Smooth muscle cell (in vitro differentiated cells): ENCODE measurements at regions not wholly inside any gene's neighbourhood (a gene's known extent, or its start where the extent isn't known, plus 50 kb on each side); places are given as distances from the start of the nearest gene placed in this dataset.

Experiments used
- DNase-seq: peaks from one replicate; lab custom pipeline; 2025; ENCODE audit not compliant: unreplicated experiment; lab: John Stamatoyannopoulos, UW
- H2AFZ ChIP-seq: fragments of 200-600 bp; sonication (generic); 2 replicates; pipeline ENCODE4 v1.6.0; 2016; ENCODE audit warnings: antibody characterized with exemption, low read depth, mild to moderate bottlenecking
- H3F3A ChIP-seq: fragments of 200-600 bp; sonication (generic); 2 replicates; pipeline ENCODE4 v1.6.0; 2017; ENCODE audit warnings: antibody characterized with exemption, low read depth
- H3K27ac ChIP-seq: fragments of 200-600 bp; sonication (generic); 2 replicates; pipeline ENCODE4 v1.5.1; 2016; ENCODE audit warnings: low read depth, mild to moderate bottlenecking
- H3K27me3 ChIP-seq: fragments of 200-600 bp; sonication (generic); 2 replicates; pipeline ENCODE4 v1.6.1; 2016; ENCODE audit warnings: low read depth, mild to moderate bottlenecking
- H3K36me3 ChIP-seq: fragments of 200-600 bp; sonication (generic); 2 replicates; pipeline ENCODE4 v1.5.1; 2016; ENCODE audit warnings: low read depth
- H3K4me1 ChIP-seq: fragments of 200-600 bp; sonication (generic); 2 replicates; pipeline ENCODE4 v1.5.1; 2016; ENCODE audit warnings: low read depth
- H3K4me2 ChIP-seq: fragments of 200-600 bp; sonication (generic); 2 replicates; pipeline ENCODE4 v1.6.0; 2016; ENCODE audit warnings: mild to moderate bottlenecking
- H3K4me3 ChIP-seq: fragments of 200-600 bp; sonication (generic); 2 replicates; pipeline ENCODE4 v1.5.1; 2016; ENCODE audit warnings: mild to moderate bottlenecking
- H3K79me2 ChIP-seq: fragments of 200-600 bp; sonication (generic); 2 replicates; pipeline ENCODE4 v1.6.0; 2016; ENCODE audit warnings: low read depth, mild to moderate bottlenecking
- H3K9ac ChIP-seq: fragments of 200-600 bp; sonication (generic); 2 replicates; pipeline ENCODE4 v1.6.0; 2016; ENCODE audit warnings: low read depth
- H3K9me3 ChIP-seq: fragments of 200-600 bp; sonication (generic); replicated peaks from 2 replicates; pipeline ENCODE4 v1.5.1; 2016; ENCODE audit warnings: low read depth
- H4K20me1 ChIP-seq: fragments of 200-600 bp; sonication (generic); 2 replicates; pipeline ENCODE4 v1.6.0; 2016; ENCODE audit warnings: low read depth
- WGBS: methylation state at CpG from one replicate; pipeline ENCODE4 v1.1.7; 2016; ENCODE audit warnings: low lambda C conversion rate; 5-methylcytosine and 5-hydroxymethylcytosine counted together
- TF ChIP-seq, protein P1 (sequence below): fragments of 200-600 bp; sonication (generic); IDR thresholded peaks from 2 replicates; pipeline ENCODE4 v1.5.1; 2017; ENCODE audit warnings: borderline replicate concordance, mild to moderate bottlenecking, antibody characterized with exemption; ENCODE audit not compliant: insufficient read depth, poor library complexity, severe bottlenecking

DNA sequence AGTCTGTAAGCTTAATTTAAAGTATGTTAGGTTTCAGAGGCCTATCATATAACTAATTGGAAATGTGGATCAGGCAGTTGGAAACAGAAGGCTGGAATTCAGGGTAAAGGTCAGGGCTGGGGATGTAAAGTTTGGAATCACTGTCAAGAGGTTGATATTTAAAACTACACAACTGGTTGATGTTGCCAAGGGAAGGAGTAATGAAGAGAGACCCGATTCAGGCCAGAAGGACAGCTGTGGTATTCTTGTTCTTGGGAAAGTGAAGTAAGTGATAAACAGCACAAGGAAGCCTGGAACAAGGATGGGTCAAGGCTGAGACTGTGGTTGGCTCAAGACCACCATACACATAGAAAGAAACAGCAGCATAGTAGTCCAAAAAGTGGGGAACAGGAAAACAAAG lies 654.2 kb downstream of the NTRK3 start:
- H3K79me2 ChIP-seq, result no peaks in the 10 kb centered on the region
- H4K20me1 ChIP-seq, result no peaks in the 10 kb centered on the region
- no peak overlapping the region for H3K4me3 ChIP-seq
- H3K4me2 ChIP-seq, result no peak overlapping the region
- no peak overlapping the region for H3K9ac ChIP-seq
- no peak for DNase-seq
- no peaks in the 10 kb centered on the region for H3K4me1 ChIP-seq
- H3K27ac ChIP-seq, result no peak overlapping the region
- no peak overlapping the region for H2AFZ ChIP-seq
- no peaks in the 10 kb centered on the region for H3K27me3 ChIP-seq
- WGBS, result 95% methylated on average over 1 of the region's 1 CpG
- no peaks in the 10 kb centered on the region for H3F3A ChIP-seq
- TF ChIP-seq, protein P1, sequence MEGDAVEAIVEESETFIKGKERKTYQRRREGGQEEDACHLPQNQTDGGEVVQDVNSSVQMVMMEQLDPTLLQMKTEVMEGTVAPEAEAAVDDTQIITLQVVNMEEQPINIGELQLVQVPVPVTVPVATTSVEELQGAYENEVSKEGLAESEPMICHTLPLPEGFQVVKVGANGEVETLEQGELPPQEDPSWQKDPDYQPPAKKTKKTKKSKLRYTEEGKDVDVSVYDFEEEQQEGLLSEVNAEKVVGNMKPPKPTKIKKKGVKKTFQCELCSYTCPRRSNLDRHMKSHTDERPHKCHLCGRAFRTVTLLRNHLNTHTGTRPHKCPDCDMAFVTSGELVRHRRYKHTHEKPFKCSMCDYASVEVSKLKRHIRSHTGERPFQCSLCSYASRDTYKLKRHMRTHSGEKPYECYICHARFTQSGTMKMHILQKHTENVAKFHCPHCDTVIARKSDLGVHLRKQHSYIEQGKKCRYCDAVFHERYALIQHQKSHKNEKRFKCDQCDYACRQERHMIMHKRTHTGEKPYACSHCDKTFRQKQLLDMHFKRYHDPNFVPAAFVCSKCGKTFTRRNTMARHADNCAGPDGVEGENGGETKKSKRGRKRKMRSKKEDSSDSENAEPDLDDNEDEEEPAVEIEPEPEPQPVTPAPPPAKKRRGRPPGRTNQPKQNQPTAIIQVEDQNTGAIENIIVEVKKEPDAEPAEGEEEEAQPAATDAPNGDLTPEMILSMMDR, result no peak
- H3K36me3 ChIP-seq, result no peaks in the 10 kb centered on the region
- H3K9me3 ChIP-seq, result no peaks in the 10 kb centered on the region

DNA sequence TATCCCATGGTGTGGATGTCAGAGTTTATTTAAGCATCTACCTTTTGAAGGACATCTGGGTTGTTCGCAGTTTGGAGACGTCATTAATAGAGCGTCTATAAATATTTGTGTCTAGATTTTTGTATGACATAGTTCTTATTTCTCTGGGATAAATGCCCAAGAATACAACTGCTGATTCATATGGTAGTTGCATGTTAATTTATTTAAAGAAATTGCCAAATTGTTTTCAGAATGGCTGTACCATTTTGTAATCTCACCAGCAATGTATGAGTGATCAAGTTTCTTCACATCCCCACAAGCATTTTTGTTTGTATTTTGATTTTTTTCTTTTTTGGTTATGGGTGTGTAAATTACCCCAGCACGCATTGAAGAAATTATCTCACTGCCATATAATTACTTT lies 656.9 kb downstream of the NTRK3 start:
- H2AFZ ChIP-seq, result no peak overlapping the region
- H3K4me1 ChIP-seq, result no peaks in the 10 kb centered on the region
- TF ChIP-seq, protein P1, result no peak
- no peaks in the 10 kb centered on the region for H3K36me3 ChIP-seq
- no peaks in the 10 kb centered on the region for H3K27me3 ChIP-seq
- no peak overlapping the region for H3K9ac ChIP-seq
- no peaks in the 10 kb centered on the region for H3F3A ChIP-seq
- H3K79me2 ChIP-seq, result no peaks in the 10 kb centered on the region
- no peak overlapping the region for H3K27ac ChIP-seq
- no peak overlapping the region for H3K4me2 ChIP-seq
- no peak overlapping the region for H3K4me3 ChIP-seq
- 95% methylated on average over 4 of the region's 4 CpGs for WGBS
- no peaks in the 10 kb centered on the region for H3K9me3 ChIP-seq
- no peaks in the 10 kb centered on the region for H4K20me1 ChIP-seq
- no peak for DNase-seq

DNA sequence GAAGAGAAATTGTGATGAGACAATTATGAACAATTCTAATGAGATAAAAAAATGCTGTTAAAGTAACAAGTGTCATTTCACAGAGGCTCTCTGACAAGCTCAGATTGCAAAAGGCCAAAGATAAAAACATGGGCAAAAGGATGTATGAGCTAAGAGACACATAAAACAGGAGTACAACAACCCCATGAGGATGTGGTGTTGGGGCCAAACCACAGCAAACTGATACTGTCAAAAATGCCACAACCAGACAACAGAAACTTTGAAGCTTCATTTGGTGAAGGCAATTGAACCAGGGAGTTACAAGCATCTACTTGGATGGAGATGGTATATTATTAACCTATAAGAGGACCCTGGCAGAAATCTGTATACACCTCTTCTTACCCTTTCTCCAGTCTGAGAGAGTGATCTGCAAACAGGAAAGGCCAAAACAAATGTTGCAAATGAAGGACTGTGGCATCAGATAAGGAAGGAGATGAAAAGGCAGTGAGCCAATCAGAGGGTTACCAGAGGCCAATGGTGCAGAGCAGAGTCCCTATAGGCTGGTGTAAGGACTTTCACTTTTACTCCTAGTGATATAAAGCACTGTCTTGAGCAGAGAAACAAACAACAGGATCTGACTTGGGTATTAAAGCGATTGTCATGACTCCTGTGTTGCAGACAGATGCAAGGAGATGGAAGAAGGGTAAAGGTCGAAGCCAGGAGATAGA lies 659.0 kb downstream of the NTRK3 start:
- no peaks in the 10 kb centered on the region for H3K36me3 ChIP-seq
- no peak overlapping the region for H3K4me2 ChIP-seq
- TF ChIP-seq, protein P1, result no peak
- no peak for DNase-seq
- H3K9ac ChIP-seq, result no peak overlapping the region
- no peaks in the 10 kb centered on the region for H3K9me3 ChIP-seq
- no peaks in the 10 kb centered on the region for H4K20me1 ChIP-seq
- H3K79me2 ChIP-seq, result no peaks in the 10 kb centered on the region
- H3K27ac ChIP-seq, result no peak overlapping the region
- H3K4me3 ChIP-seq, result no peak overlapping the region
- H3F3A ChIP-seq, result no peaks in the 10 kb centered on the region
- no peaks in the 10 kb centered on the region for H3K27me3 ChIP-seq
- 91% methylated on average over 2 of the region's 2 CpGs for WGBS
- H2AFZ ChIP-seq, result no peak overlapping the region
- no peaks in the 10 kb centered on the region for H3K4me1 ChIP-seq

DNA sequence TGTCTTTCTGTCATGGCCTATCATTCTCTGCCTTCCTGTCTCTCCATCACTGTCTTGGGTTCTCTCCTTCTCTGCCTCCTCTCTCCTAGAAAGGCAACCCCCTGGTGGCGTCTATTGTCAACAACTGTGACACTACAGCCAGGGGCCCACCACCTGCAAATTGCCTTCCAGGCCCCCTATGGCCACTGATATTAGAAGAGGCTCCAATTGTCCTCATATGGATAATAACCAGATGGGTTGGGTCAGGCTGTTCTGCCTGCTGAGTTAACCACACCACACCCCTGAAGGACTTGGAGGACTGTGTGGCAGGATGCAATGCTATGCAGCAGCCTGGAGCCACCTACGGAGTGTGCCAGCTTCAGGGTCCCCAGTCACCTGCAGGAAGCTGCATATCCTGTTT lies 665.0 kb downstream of the NTRK3 start:
- Histone ChIP-seq H3K27ac (no peak overlapping the region), H3K9ac (no peak overlapping the region), H3K36me3 (no peaks in the 10 kb centered on the region), H3K27me3 (no peaks in the 10 kb centered on the region), H3K4me2 (no peak overlapping the region), H2AFZ (no peak overlapping the region), H3F3A (no peaks in the 10 kb centered on the region), H3K9me3 (no peaks in the 10 kb centered on the region), H3K79me2 (no peaks in the 10 kb centered on the region), H3K4me1 (no peaks in the 10 kb centered on the region), H4K20me1 (no peaks in the 10 kb centered on the region), H3K4me3 (no peak overlapping the region)
- DNase-seq, result no peak
- WGBS, result 87% methylated on average over 2 of the region's 2 CpGs
- TF ChIP-seq, protein P1, result no peak
